HG03060 (cell line): ENCODE measurements at regions not wholly inside any gene's neighbourhood (a gene's known extent, or its start where the extent isn't known, plus 50 kb on each side); places are given as distances from the start of the nearest gene placed in this dataset.
"Not testable (repeated sequence)": the region's sequence is repeated elsewhere in the genome, so short reads cannot be mapped to it uniquely, and the experiment has no call there.

ENCODE experiments used
- ATAC-seq: cut with Tn5 transposase; IDR thresholded peaks from one replicate; pipeline ENCODE4 v1.9.1; 2021; ENCODE audit warnings: low read depth, moderate number of reproducible peaks; ENCODE audit not compliant: unreplicated experiment

DNA sequence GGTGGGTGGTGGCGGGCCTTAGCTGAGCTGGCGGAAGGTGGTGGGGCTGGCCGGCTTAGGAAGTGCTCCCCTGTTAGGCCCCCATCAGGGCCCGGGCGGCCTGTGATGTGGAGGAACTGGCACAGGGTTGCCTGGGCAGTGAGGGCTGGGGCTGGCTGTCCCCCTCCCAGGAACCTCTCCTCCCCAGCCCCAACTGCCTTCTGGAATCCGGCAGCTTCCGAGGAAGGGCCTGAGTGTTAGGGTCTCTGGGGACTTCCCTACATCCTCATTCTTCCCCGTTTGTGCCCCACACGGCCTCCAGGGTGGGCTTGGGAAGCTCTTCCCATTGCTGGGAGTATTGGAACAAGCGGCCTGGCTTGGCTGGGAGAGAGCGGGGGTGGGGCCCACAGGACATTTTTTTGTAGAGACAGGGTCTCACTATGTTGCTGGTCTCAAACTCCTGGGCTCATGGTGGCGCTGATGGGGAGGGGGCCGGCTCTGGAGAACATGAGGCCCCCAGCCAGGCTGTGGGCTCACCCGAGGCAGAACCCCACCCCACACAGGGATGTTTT, 89.9 kb upstream of the CIBAR2 start:
- ATAC-seq: no peak

DNA sequence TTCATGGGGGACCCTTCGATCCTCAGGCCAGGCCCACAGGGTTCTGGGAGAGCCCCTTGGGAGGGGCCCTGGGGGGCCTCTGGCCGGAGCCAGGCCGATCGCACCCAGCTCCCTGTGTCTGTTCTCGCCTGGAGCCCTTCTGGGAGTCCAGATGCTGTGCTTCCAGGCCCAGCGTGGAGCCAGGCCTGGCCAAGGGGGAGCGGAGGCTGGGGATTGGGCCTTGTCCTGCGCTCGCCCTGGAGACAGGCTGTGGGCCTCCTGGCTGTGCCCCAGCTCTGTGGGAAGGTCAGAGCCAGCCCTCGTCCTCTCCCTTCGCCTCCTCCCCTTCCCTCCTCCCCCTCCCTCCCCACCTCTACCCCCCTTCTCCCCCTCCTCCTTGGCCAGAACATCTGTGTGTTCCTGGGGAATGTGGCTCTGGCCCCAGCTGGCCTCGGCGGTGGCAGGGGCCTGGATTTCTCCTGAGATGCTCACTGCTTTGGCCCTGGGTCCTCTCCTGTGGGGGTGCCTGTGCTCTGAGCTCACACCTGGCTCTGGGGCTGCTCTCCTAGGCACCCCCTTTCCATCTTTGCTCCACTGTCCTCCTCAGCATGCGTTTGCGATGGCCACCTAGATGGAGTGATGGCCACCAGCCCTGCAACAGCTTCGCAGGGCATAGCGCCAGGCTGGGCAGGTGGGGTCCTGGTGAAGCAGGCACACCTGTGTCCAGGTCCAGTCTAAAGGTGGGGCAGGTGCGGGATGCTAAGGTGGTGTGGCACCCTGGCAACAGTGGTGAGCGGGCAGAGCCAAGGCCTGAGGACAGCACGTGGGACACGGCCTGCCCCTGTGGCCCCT, 90.6 kb upstream of the CIBAR2 start:
- no peak for ATAC-seq

- ATAC-seq: no peak
These were observed 91.2 kb upstream of the CIBAR2 start for GRCh38 chr16:85203462-85203813.

DNA sequence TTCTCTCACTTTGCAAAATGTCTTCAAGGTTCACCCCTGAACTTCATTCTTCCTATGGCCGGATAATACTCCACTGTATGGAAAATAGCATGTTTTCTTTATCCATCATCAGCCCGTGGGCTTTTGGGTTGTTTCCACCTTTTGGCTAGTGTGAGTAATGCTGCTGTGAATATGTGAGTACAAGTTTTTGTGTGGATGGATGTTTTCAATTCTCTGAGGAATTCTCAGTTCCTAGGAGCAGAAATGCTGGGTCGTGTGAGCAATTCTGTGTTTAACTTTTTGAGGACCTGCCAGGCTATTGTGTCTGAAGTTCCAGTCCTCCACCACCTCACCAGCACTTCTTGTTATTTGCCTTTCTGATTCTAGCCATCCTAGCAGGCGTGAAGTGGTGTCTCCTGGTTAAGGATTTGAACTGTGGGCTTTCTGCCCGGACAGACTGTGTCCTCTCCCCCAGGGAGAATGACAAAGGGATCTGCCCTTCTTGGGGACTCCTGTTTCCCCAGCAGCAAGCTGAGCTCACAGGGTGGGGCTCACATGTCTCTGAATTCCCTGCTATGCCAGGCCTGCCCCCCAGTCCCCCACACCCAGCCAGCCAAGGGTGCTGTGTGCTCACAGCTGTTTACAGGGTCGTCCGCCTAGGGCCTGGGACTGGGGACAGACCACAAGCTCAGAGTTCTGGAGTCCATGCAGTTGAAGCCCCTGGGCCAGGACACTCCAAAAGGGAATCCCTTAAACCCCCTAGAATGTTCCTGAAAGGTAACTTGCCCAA, 92.2 kb upstream of the CIBAR2 start:
- no peak for ATAC-seq

DNA sequence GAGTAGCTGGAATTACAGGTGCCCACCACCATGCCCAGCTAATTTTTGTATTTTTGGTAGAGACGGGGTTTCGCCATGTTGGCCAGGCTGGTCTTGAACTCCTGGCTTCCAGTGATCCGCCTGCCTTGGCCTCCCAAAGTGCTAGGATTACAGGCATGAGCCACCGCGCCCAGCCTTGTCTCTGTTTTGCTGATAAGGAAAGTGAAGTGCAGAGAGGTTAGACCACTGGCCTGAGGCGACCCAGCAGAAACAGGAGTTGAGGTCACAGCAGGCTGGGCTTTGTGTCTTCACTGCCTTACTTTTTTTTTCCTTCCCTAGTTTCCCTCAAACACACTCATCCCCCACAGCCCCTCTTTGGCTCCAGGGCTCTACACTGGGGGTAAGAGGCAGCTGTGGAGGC, 93.0 kb upstream of the CIBAR2 start:
- ATAC-seq: not testable (repeated sequence)

- ATAC-seq: no peak
These were observed 93.6 kb upstream of the CIBAR2 start for GRCh38 chr16:85205747-85206471.

- no peak for ATAC-seq
These were observed 94.4 kb upstream of the CIBAR2 start for GRCh38 chr16:85206472-85207356.

DNA sequence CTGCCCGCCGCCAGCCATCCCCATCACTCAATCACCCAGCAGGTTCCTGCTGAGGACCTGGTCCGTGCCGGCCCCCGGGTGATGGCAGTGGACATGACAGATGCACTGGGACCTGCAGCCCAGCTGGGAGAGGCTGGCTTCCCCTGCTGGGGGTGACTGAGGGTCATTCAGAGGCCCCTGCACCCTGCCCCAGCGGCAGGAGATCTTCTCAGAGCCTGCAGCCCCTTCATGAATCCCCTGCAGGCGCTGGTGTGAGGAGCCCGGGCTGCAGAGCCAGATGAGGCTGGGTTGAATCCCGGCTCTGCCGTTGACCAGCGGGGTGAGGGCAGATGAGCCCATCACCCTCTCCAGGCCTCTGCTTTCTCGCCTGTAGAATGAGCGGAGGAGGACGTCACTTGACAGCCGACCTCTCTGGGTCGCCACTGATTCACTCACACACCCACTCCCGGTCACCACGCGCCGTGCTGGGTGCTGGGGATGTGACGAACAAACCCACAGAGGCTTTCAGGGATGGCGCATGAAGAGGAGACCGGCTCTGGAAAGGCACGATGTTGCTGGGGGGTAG, 95.2 kb upstream of the CIBAR2 start:
- ATAC-seq: no peak

DNA sequence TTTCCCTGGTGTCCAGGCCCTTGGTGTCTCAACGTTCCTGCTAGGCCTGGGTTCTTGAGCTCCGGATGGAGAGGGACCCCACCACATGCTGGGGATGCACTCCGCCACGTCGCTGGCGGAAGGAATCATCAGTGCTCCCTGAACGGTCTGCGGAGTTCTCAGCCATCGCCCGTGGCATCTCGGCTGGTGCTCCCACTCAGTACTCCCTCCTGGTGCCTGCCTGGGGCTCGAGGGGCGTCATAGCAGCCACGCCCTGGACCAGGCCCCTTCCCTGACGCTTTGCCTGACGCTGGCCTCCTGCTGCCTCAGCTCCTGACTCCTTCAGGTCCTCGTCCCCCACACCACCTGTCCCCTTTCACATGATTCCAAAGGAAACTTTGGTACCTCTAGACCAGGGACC, 95.9 kb upstream of the CIBAR2 start:
- ATAC-seq: no peak

- no peak for ATAC-seq
These were observed 96.6 kb upstream of the CIBAR2 start for GRCh38 chr16:85208643-85209520.

DNA sequence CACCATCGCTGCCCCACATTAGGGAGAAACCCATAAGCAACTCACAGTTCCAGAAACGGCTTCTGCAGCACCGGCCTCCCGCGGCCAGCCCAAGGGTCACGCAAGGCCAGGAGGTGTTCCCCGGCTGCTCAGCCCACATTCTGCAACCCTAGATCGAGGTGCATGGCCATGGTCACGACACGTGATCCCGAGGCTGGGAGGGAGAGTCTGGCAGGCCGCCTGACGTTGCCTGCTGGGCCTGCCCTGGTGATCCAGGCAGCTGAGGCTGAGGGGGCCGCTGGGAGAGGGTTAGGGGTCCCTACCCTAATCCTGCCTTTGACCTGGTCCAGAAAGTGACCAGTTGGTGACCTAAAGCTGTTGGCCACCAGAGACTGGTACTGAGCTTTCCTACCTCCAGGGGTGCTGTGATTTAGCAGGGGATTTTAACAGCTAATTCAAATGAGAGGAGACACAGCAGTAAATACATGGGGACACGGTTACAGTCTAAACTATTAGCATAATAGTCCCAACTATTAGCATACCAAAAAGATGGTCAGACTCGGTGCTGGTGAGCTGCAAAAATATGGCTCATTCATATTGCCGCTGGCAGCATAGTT, 97.4 kb upstream of the CIBAR2 start:
- no peak for ATAC-seq

- no peak for ATAC-seq
These were observed 98.3 kb upstream of the CIBAR2 start for GRCh38 chr16:85210423-85211169.

- ATAC-seq: no peak
These were observed 99.1 kb upstream of the CIBAR2 start for GRCh38 chr16:85211271-85211801.

GRCh38 chr16:85213926-85214675, 101.8 kb upstream of the CIBAR2 start:
- ATAC-seq: no peak

- ATAC-seq: no peak
These were observed 103.3 kb upstream of the CIBAR2 start for GRCh38 chr16:85215478-85216118.
